ENCODE measurements at regions not wholly inside any gene's neighbourhood (a gene's known extent, or its start where the extent isn't known, plus 50 kb on each side); places are given as distances from the start of the nearest gene placed in this dataset.

- peaks cover 8% of the 10 kb centered on the region for H3K4me1 Mint-ChIP-seq (ENCODE audit: low read depth)
- no peaks in the 10 kb centered on the region for H3K36me3 Mint-ChIP-seq (ENCODE audit: insufficient read depth)
- DNase-seq (ENCODE audit: low spot score, unreplicated experiment): no peak
- no peak overlapping the region for H3K27ac Mint-ChIP-seq
- no peak for TF ChIP-seq CTCF (IDR thresholded peaks at IDR 0.05; ENCODE audit: unreplicated experiment)
- H3K27me3 Mint-ChIP-seq: no peaks in the 10 kb centered on the region
- no peaks in the 10 kb centered on the region for H3K9me3 Mint-ChIP-seq (ENCODE audit: low read depth)
- no peak overlapping the region for H3K4me3 Mint-ChIP-seq (ENCODE audit: low read depth)
These were observed 50.9 kb upstream of the A1CF start for GRCh38 chr10:50936335-50936734.

- Mint-ChIP-seq H3K4me3 (ENCODE audit: low read depth) (no peak overlapping the region), H3K27me3 (no peaks in the 10 kb centered on the region), H3K4me1 (ENCODE audit: low read depth) (peaks cover 5% of the 10 kb centered on the region), H3K9me3 (ENCODE audit: low read depth) (no peaks in the 10 kb centered on the region), H3K36me3 (ENCODE audit: insufficient read depth) (no peaks in the 10 kb centered on the region), H3K27ac (peak overlapping the region; percentile 23)
- DNase-seq (ENCODE audit: low spot score, unreplicated experiment): no peak
- TF ChIP-seq CTCF (IDR thresholded peaks at IDR 0.05; ENCODE audit: unreplicated experiment): peak; percentile 66
These were observed 51.9 kb upstream of the A1CF start for GRCh38 chr10:50937230-50937907.

GRCh38 chr10:50941629-50942028, 56.2 kb upstream of the A1CF start:
- H3K4me3 Mint-ChIP-seq (ENCODE audit: low read depth): no peak overlapping the region
- DNase-seq (ENCODE audit: low spot score, unreplicated experiment): no peak
- H3K4me1 Mint-ChIP-seq (ENCODE audit: low read depth): peaks cover 5% of the 10 kb centered on the region
- H3K36me3 Mint-ChIP-seq (ENCODE audit: insufficient read depth): no peaks in the 10 kb centered on the region
- no peaks in the 10 kb centered on the region for H3K27me3 Mint-ChIP-seq
- TF ChIP-seq CTCF (IDR thresholded peaks at IDR 0.05; ENCODE audit: unreplicated experiment): no peak
- H3K27ac Mint-ChIP-seq: no peak overlapping the region
- no peaks in the 10 kb centered on the region for H3K9me3 Mint-ChIP-seq (ENCODE audit: low read depth)

GRCh38 chr10:50946991-50947781, 61.8 kb upstream of the A1CF start:
- H3K27me3 Mint-ChIP-seq: no peaks in the 10 kb centered on the region
- H3K4me1 Mint-ChIP-seq (ENCODE audit: low read depth): peaks cover 25% of the 10 kb centered on the region

More at GRCh38 chr10:50946991-50947781, 61.8 kb upstream of the A1CF start:
- H3K36me3 Mint-ChIP-seq (ENCODE audit: insufficient read depth): no peaks in the 10 kb centered on the region
- H3K4me3 Mint-ChIP-seq (ENCODE audit: low read depth): no peak overlapping the region
- TF ChIP-seq CTCF (IDR thresholded peaks at IDR 0.05; ENCODE audit: unreplicated experiment): no peak
- H3K9me3 Mint-ChIP-seq (ENCODE audit: low read depth): no peaks in the 10 kb centered on the region
- DNase-seq (ENCODE audit: low spot score, unreplicated experiment): no peak
- H3K27ac Mint-ChIP-seq: no peak overlapping the region
